ENCODE measurements at regions not wholly inside any gene's neighbourhood (a gene's known extent, or its start where the extent isn't known, plus 50 kb on each side); places are given as distances from the start of the nearest gene placed in this dataset.
"Not testable (repeated sequence)": the region's sequence is repeated elsewhere in the genome, so short reads cannot be mapped to it uniquely, and the experiment has no call there.

DNA sequence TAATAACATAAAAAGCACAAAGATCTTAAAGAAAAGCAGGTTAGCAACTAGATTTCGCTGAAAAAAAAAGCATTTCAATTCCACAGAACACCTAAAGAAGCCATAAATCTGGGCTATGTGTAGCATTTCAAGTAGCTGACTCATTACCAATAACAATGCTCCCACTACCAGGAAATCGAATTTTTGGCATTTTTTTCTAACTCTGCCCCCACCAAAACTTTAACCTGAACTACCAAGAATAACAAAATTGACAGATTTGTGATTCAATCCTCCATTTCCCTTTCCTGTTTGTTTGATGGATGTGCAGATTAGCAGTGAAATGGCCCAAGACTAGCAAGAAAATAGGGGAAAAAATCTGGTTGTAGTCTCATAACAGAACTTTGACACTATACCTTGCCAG, 180.2 kb downstream of the RASEF start:
- Mint-ChIP-seq H3K4me1 (ENCODE audit: low read depth) (no peaks in the 10 kb centered on the region), H3K9me3 (peaks cover 0 to 5% of the 10 kb centered on the region in 2 donors), H3K4me3 (no peak overlapping the region), H3K36me3 (ENCODE audit: insufficient read depth in 2 of 2) (no peaks in the 10 kb centered on the region), H3K27me3 (ENCODE audit: low read depth) (no peaks in the 10 kb centered on the region), H3K27ac (no peak overlapping the region)
- DNase-seq (no peak), ATAC-seq (replicated peaks in 1 of 2) (no peak)

DNA sequence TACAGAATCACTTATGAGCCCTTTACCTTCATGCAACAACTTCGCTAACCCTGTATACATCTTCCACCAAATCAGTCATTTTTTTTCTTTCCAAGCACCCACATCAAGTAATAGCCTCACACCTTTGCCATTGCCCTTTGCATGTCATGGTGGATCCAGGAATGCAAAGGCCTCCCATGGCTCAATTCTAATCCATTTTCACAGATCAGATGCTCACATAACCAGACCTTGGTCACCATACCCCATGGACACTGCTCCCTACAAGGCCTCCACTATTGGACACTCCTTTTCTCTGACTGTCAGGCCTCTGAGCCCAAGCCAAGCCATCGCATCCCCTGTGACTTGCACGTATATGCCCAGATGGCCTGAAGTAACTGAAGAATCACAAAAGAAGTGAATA, 179.5 kb downstream of the RASEF start:
- no peaks in the 10 kb centered on the region for H3K36me3 Mint-ChIP-seq (ENCODE audit: insufficient read depth in 2 of 2)
- DNase-seq (no peak), ATAC-seq (replicated peaks in 1 of 2) (no peak)
- H3K27ac Mint-ChIP-seq, result no peak overlapping the region
- no peak overlapping the region for H3K4me3 Mint-ChIP-seq
- H3K9me3 Mint-ChIP-seq, result peaks cover 0 to 5% of the 10 kb centered on the region in 2 donors
- H3K27me3 Mint-ChIP-seq (ENCODE audit: low read depth), result no peaks in the 10 kb centered on the region
- no peaks in the 10 kb centered on the region for H3K4me1 Mint-ChIP-seq (ENCODE audit: low read depth)

DNA sequence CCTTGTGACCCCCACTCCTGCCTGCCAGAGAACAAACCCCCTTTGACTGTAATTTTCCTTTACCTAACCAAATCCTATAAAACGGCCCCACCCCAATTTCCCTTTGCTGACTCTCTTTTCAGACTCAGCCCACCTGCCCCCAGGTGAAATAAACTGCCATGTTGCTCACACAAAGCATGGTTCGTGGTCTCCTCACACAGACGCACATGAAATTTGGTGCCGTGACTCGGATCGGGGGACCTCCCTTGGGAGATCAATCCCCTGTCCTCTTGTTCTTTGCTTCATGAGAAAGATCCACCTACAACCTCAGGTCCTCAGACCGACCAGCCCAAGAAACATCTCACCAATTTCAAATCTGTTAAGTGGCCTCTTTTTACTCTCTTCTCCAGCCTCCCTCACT, 179.0 kb downstream of the RASEF start:
- H3K4me1 Mint-ChIP-seq (ENCODE audit: low read depth); ATAC-seq (replicated peaks in 1 of 2); H3K9me3 Mint-ChIP-seq; DNase-seq; H3K27me3 Mint-ChIP-seq (ENCODE audit: low read depth); H3K36me3 Mint-ChIP-seq (ENCODE audit: insufficient read depth in 2 of 2); H3K27ac Mint-ChIP-seq; H3K4me3 Mint-ChIP-seq: not testable (repeated sequence)

DNA sequence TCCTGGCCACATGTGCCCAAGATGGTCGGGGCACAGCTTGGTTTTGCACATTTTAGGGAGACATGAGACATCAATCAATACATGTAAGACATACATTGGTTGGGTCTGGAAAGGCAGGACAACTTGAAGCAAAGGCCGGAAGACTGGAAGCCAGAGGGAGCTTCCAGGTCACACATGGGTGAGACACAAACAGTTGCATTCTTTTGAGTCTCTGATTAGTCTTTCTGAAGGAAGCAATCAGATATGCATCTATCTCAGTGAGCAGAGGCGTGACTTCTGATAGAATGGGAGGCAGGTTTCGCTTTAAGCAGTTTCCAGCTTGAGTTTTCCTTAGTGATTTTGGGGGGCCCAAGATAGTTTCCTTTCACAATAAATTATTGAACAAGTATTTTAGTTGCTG, 172.5 kb downstream of the RASEF start:
- no peak overlapping the region for H3K27ac Mint-ChIP-seq
- DNase-seq, result no peak
- H3K36me3 Mint-ChIP-seq (ENCODE audit: insufficient read depth in 2 of 2), result no peaks in the 10 kb centered on the region
- ATAC-seq (replicated peaks in 1 of 2), result no peak
- H3K4me1 Mint-ChIP-seq (ENCODE audit: low read depth), result no peaks in the 10 kb centered on the region
- H3K4me3 Mint-ChIP-seq, result no peak overlapping the region
- no peaks in the 10 kb centered on the region for H3K9me3 Mint-ChIP-seq
- H3K27me3 Mint-ChIP-seq (ENCODE audit: low read depth), result no peaks in the 10 kb centered on the region

DNA sequence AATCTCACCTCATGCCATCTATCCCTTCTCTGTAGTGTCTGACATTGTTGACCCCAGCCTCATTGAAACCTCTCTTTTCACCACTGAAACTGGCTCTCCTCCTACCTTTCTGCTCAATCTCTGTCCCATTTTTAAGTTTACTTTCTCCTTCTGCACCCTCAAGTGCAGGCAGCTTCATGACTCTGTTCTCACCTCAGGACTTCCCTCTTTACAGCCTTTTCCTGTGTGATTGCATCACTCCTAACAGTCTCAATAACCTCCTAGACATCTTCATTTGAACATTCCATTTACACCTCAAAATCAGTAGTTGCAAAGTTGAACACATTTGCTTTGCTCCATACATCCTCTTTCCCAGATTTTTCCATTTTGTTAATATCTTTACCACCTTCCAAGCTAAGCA, 172.1 kb downstream of the RASEF start:
- DNase-seq (no peak), ATAC-seq (replicated peaks in 1 of 2) (no peak)
- Mint-ChIP-seq H3K4me1 (ENCODE audit: low read depth) (no peaks in the 10 kb centered on the region), H3K36me3 (ENCODE audit: insufficient read depth in 2 of 2) (no peaks in the 10 kb centered on the region), H3K4me3 (no peak overlapping the region), H3K27me3 (ENCODE audit: low read depth) (no peaks in the 10 kb centered on the region), H3K9me3 (no peaks in the 10 kb centered on the region), H3K27ac (no peak overlapping the region)

DNA sequence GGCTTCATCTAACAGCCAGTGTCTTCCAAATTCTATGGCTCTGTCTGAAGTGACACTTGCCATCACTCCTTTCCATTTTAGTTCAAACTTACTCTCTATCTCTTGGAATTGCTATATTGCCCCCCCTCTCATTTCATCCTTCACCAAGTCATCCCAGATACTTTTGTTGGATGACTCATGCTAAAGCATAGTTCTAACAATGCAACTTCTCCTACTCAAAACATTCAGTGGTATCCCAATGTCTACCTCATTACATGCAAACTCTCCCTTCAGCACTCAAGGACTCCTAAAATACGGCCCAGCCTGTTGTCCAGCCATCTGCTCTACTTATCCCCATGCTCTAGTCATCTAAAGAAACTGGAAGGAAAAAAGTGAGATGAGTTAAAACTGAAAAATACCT, 171.6 kb downstream of the RASEF start:
- Mint-ChIP-seq H3K4me1 (ENCODE audit: low read depth) (no peaks in the 10 kb centered on the region), H3K27ac (no peak overlapping the region), H3K9me3 (peaks cover 0 to 2% of the 10 kb centered on the region in 2 donors), H3K27me3 (ENCODE audit: low read depth) (no peaks in the 10 kb centered on the region), H3K4me3 (no peak overlapping the region), H3K36me3 (ENCODE audit: insufficient read depth in 2 of 2) (no peaks in the 10 kb centered on the region)
- DNase-seq (no peak), ATAC-seq (replicated peaks in 1 of 2) (no peak)

DNA sequence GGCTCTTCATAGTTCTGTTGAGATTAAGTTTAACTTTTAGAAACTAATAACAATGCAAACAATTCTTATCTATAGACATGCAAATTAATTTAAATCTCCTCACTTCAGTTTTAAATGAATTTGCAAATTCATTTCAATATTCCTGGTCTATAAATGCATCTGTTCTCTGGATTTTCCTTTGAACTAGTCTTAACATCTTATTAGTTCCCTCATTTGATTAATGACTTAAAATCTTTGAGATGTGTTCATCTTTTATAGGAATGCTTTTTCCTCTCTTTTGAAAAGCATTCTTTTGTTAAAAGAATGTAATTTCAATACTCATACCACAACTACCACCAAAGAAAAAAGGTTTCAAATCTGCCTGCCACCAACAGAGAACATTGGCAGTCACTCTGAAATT, 169.4 kb downstream of the RASEF start:
- ATAC-seq (replicated peaks in 1 of 2), result no peak
- Mint-ChIP-seq H3K4me1 (ENCODE audit: low read depth) (no peaks in the 10 kb centered on the region), H3K27ac (no peak overlapping the region), H3K4me3 (no peak overlapping the region), H3K9me3 (peaks cover 0 to 6% of the 10 kb centered on the region in 2 donors), H3K27me3 (ENCODE audit: low read depth) (no peaks in the 10 kb centered on the region), H3K36me3 (ENCODE audit: insufficient read depth in 2 of 2) (no peaks in the 10 kb centered on the region)
- DNase-seq, result no peak

DNA sequence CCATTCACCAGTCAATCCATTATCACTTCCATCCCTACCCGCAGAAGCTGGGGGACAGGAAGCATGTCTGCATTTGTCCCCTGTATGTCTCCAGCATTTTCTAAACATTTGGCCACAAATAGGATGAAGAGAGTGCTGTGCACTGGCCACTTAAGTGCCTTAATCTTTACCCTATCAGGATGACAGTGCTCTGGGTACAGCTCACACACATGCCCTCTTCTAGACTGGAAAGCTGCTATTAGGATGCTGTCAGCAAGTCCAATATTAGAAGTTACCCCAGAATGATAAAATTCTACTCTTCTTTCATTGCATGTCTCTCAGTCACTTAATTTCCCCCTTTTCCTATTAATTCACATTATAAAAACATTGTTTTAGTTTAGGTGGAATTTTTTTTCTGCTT, 168.4 kb downstream of the RASEF start:
- Mint-ChIP-seq H3K4me3 (no peak overlapping the region), H3K27me3 (ENCODE audit: low read depth) (no peaks in the 10 kb centered on the region), H3K36me3 (ENCODE audit: insufficient read depth in 2 of 2) (no peaks in the 10 kb centered on the region), H3K9me3 (peaks cover 0 to 7% of the 10 kb centered on the region in 2 donors), H3K27ac (no peak overlapping the region), H3K4me1 (ENCODE audit: low read depth) (no peaks in the 10 kb centered on the region)
- DNase-seq (no peak), ATAC-seq (replicated peaks in 1 of 2) (no peak)

DNA sequence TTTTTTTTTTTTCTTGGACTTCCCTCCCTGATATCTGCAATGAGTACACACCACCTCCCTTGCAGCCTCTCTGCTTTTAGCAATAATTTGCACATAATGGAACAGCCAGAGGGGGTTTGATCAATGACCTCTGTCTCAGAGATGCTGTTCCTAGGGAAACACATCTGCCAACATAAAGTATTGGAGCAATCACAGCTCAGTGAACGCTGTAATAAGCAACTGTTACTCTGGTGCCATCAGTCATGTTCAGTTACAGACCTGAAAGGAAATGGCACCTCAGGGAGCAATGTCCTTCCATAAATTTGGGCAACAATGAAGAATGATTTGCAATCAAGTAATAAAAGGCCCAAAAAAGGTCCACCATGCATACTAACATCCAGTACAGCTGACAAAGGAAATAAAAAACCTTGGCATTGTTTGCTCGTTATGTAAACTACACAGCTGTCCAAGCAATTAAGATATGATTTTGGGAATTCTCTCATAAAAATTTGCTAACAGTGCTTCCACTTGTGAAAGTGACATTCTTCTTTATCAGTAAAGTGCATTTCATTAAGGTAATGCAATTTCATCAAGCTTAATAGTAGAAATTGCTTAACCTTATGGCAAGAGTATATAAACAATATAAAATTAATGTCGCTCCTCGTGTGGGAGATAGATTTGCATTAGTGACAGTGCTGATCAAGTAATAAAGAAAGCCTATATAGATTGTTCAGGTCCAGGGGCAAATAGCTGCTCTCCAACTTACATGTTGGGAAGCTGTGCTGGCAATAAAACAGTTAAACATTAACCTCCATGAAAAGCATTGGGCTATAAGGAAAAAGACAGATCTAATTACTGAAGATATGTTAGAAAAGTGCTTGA, 167.8 kb downstream of the RASEF start:
- H3K36me3 Mint-ChIP-seq (ENCODE audit: insufficient read depth in 2 of 2), result no peaks in the 10 kb centered on the region
- no peak for DNase-seq
- H3K27ac Mint-ChIP-seq, result no peak overlapping the region
- no peaks in the 10 kb centered on the region for H3K27me3 Mint-ChIP-seq (ENCODE audit: low read depth)
- H3K4me1 Mint-ChIP-seq (ENCODE audit: low read depth), result no peaks in the 10 kb centered on the region
- ATAC-seq (replicated peaks in 1 of 2), result no peak
- peaks cover 0 to 7% of the 10 kb centered on the region in 2 donors for H3K9me3 Mint-ChIP-seq
- H3K4me3 Mint-ChIP-seq, result no peak overlapping the region

DNA sequence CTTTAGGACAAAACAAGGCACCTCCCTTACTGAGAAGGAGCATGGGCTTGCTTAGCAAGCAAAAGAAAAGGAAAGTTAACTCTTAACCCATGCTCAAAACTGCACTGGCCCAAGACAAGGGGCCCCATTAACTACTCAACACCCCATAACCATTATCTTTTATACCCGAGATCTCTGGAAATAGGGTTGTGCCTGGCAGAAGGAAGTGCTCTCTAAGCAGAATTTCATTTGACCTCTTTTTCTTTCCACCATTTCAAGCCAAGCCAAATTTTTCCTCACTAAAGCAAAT, 167.2 kb downstream of the RASEF start:
- Mint-ChIP-seq H3K27ac (no peak overlapping the region), H3K27me3 (ENCODE audit: low read depth) (no peaks in the 10 kb centered on the region), H3K4me3 (no peak overlapping the region)

DNA sequence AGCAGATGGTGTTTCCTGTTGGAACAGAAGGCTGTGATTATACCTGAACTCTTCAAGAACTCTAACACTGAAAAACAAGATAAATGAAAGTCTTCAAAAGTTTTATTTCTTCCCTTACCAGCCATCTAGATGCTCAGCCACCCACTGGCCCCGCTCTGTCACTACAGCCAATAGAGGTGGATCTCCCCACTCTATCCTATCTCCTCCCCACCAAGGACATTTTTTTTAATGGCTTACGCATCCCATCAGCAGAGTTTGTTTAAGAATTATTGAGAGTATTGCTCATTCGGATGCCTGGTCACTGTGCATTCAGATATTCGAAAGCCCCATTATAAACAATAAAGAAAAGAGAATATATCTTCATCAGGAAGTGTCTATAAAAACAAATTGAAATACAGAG, 159.4 kb downstream of the RASEF start:
- no peak for DNase-seq
- H3K27ac Mint-ChIP-seq, result no peak overlapping the region
- no peak overlapping the region for H3K4me3 Mint-ChIP-seq
- H3K9me3 Mint-ChIP-seq, result peaks cover 0 to 8% of the 10 kb centered on the region in 2 donors
- no peaks in the 10 kb centered on the region for H3K36me3 Mint-ChIP-seq (ENCODE audit: insufficient read depth in 2 of 2)
- H3K4me1 Mint-ChIP-seq (ENCODE audit: low read depth), result no peaks in the 10 kb centered on the region
- H3K27me3 Mint-ChIP-seq (ENCODE audit: low read depth), result no peaks in the 10 kb centered on the region
- no peak for ATAC-seq (replicated peaks in 1 of 2)

More for the DNA sequence above, 167.2 kb downstream of the RASEF start:
- no peak for DNase-seq
- H3K9me3 Mint-ChIP-seq, result peaks cover 0 to 7% of the 10 kb centered on the region in 2 donors
- no peaks in the 10 kb centered on the region for H3K36me3 Mint-ChIP-seq (ENCODE audit: insufficient read depth in 2 of 2)
- H3K4me1 Mint-ChIP-seq (ENCODE audit: low read depth), result no peaks in the 10 kb centered on the region
- no peak for ATAC-seq (replicated peaks in 1 of 2)

DNA sequence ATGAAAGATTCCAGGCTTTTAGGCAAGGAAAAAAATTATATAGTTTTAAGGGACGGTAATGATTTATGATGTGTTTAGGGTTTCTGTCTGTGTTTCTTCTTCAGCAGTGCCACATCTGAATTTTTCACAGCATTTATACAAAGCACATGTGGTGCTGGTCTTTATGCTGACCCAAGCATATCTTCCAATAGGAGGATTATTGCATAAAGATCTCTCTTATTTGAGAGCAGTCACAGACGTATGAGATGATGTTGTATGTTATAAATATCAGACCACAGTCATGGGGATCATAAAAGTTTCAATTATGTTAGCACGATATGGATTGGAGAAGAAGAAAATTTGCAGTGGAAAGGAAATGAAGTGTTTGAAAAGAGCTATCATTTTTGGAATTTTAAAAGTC, 150.9 kb downstream of the RASEF start:
- H3K4me3 Mint-ChIP-seq, result no peak overlapping the region
- DNase-seq, result no peak
- peaks cover 7 to 11% of the 10 kb centered on the region in 2 donors for H3K36me3 Mint-ChIP-seq (ENCODE audit: insufficient read depth in 2 of 2)
- H3K27me3 Mint-ChIP-seq (ENCODE audit: low read depth), result no peaks in the 10 kb centered on the region
- H3K9me3 Mint-ChIP-seq, result peaks cover 12 to 13% of the 10 kb centered on the region in 2 donors
- H3K27ac Mint-ChIP-seq, result no peak overlapping the region
- H3K4me1 Mint-ChIP-seq (ENCODE audit: low read depth), result no peaks in the 10 kb centered on the region
- no peak for ATAC-seq (replicated peaks in 1 of 2)

DNA sequence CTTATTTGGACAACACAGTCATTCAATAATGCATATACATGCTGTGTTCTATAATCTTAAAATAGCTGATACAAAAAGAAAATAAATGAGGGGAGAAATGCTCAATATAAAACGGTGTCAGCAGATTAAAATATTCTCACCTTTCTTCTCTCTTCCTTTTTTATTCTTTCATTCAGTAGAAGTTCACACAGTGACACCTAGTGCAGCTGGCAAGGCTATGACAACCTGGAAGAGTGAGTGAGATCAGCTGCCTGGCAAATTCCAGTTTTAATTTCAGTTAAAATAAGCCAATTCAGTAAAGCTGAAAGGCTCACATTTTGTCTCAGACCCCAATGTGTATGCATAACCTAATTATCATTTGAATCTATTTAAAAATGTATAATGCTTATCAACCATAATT, 150.3 kb downstream of the RASEF start:
- no peaks in the 10 kb centered on the region for H3K4me1 Mint-ChIP-seq (ENCODE audit: low read depth)
- no peak overlapping the region for H3K27ac Mint-ChIP-seq
- no peak for ATAC-seq (replicated peaks in 1 of 2)
- no peak for DNase-seq
- no peaks in the 10 kb centered on the region for H3K27me3 Mint-ChIP-seq (ENCODE audit: low read depth)
- peaks cover 7 to 13% of the 10 kb centered on the region in 2 donors for H3K36me3 Mint-ChIP-seq (ENCODE audit: insufficient read depth in 2 of 2)
- H3K9me3 Mint-ChIP-seq, result peaks cover 15 to 16% of the 10 kb centered on the region in 2 donors
- H3K4me3 Mint-ChIP-seq, result no peak overlapping the region

DNA sequence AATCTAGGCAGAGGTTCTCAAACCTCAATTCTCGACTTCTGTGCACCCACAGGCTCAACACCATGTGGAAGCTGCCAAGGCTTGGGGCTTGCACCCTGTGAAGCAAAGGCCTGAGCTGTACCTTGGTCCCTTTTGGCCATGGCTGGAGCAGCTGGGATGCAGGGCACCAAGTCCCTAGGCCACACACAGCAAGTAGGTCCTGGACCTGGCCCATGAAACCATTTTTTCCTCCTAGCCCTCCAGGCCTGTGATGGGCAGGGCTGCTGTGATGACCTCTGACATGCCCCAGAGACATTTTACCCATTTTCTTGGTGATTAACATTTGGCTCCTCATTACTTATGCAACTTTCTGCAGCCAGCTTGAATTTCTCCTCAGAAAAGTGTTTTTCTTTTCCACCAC, 146.7 kb downstream of the RASEF start:
- H3K4me3 Mint-ChIP-seq; DNase-seq; H3K27ac Mint-ChIP-seq; ATAC-seq (replicated peaks in 1 of 2); H3K4me1 Mint-ChIP-seq (ENCODE audit: low read depth); H3K27me3 Mint-ChIP-seq (ENCODE audit: low read depth): not testable (repeated sequence)
- Mint-ChIP-seq H3K36me3 (ENCODE audit: insufficient read depth in 2 of 2) (peaks cover 7 to 13% of the 10 kb centered on the region in 2 donors), H3K9me3 (peaks cover 12 to 13% of the 10 kb centered on the region in 2 donors)
